ENCODE measurements at regions not wholly inside any gene's neighbourhood (a gene's known extent, or its start where the extent isn't known, plus 50 kb on each side); places are given as distances from the start of the nearest gene placed in this dataset.
"Not testable (repeated sequence)": the region's sequence is repeated elsewhere in the genome, so short reads cannot be mapped to it uniquely, and the experiment has no call there.

DNA sequence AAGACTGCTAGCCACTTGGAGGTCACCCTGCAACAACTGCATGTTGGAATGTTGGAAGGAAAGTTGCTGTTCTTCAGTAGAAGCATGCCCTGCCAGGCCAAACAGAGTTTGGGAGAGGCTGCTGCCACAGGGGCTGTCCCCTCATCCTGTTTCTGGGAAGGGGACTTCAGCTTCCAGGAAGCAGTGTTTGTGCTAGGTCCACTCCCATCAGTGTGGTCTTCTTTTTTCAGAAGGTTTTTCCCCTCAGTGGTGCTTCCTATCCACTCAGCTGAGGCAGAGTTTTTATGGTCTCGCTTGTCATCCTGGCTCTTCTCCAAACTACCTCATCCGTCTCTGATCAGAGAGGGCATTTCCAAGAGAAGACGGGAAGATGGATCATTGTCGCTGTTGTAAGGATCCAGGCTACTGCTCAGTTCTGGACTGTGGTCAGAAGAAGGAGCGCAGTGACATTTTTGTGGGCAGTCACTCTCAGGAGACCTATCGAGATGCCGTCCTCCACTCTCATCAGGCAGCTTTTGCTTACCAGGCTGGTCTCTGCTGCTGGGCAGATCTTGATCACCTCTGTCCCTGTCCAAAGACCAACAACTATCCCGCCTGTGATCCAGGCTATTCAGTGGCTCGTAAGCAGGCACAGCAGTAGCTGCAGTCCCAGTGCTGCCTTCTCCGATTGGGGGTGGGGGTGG, 97.8 kb upstream of the C5orf63 start:
- Histone ChIP-seq H4K20me1 (ENCODE audit: insufficient read depth) (no peaks in the 10 kb centered on the region), H3K4me1 (ENCODE audit: control insufficient read depth in 1 of 2, insufficient read depth in 2 of 2, low read depth in 1 of 2, low read length in 1 of 2) (no peaks in the 10 kb centered on the region), H3K27ac (ENCODE audit: low read depth in 2 of 2, low read length in 1 of 2) (no peak overlapping the region), H3K9me2 (no peaks in the 10 kb centered on the region), H3F3A (replicated peaks; ENCODE audit: insufficient read depth) (no peaks in the 10 kb centered on the region), H3K27me3 (ENCODE audit: insufficient read depth) (no peaks in the 10 kb centered on the region), H3K9ac (no peak overlapping the region), H3K79me2 (ENCODE audit: insufficient read depth) (no peaks in the 10 kb centered on the region), H3K4me3 (ENCODE audit: low read depth in 2 of 2, low read length in 1 of 2) (no peak overlapping the region), H3K4me2 (no peak overlapping the region), H3K9me3 (no peaks in the 10 kb centered on the region), H2AFZ (ENCODE audit: low read depth) (no peak overlapping the region), H3K36me3 (replicated peaks in 1 of 2; ENCODE audit: control insufficient read depth in 1 of 2, insufficient read depth in 2 of 2, low read length in 1 of 2) (no peaks in the 10 kb centered on the region)
- 73% methylated on average over 7 of the region's 10 CpGs for WGBS (ENCODE audit: low lambda C conversion rate)
- no peak for TF ChIP-seq MEF2A (IDR thresholded peaks at IDR 0.05; ENCODE audit: borderline replicate concordance, low read depth)
- POLR2A ChIA-PET, result no interaction called here
- DNase-seq, result no peak
- CTCF ChIA-PET, result no interaction called here

DNA sequence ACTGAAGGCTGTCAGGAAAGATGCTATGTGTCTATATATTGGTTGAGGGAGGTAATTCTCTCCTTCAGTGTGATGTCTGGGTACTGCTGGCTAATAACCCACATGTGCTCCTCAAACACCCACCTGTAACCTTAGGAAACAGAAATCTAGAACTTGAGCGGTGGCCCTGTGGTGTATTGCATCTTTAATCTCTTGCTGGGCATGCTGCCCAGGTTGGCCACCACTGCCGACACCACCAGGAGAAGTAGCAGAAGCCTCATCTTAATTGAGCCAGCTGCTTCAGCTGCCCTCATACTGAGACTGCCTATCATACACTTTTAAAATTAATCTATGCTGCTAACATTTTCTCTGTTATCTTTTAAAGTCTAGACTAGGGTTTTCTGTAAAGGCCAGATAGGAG, 103.5 kb upstream of the C5orf63 start:
- no peak for TF ChIP-seq YY1 (IDR thresholded peaks at IDR 0.05; ENCODE audit: low read depth)
- no peak overlapping the region for H3K27ac ChIP-seq (ENCODE audit: low read depth in 2 of 2, low read length in 1 of 2)
- CTCF ChIA-PET, result no interaction called here

DNA sequence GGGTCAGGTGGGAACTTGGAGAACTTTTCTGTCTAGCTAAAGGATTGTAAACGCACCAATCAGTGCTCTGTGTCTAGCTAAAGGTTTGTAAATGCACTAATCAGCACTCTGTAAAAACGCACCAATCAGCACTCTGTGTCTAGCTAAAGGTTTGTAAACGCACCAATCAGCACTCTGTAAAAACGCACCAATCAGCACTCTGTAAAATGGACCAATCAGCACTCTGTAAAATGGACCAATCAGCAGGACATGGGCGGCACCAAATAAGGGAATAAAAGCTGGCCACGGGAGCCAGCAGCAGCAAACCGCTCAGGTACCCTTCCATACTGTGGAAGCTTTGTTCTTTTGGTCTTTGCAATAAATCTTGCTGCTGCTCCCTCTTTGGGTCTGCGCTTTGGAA, 108.0 kb upstream of the MEGF10 start:
- H2AFZ ChIP-seq (ENCODE audit: low read depth); H3F3A ChIP-seq (replicated peaks; ENCODE audit: insufficient read depth); H3K9ac ChIP-seq; H3K4me1 ChIP-seq (ENCODE audit: control insufficient read depth in 1 of 2, insufficient read depth in 2 of 2, low read depth in 1 of 2, low read length in 1 of 2); CTCF ChIA-PET; H3K27me3 ChIP-seq (ENCODE audit: insufficient read depth); H3K9me3 ChIP-seq; H3K36me3 ChIP-seq (replicated peaks in 1 of 2; ENCODE audit: control insufficient read depth in 1 of 2, insufficient read depth in 2 of 2, low read length in 1 of 2); H3K79me2 ChIP-seq (ENCODE audit: insufficient read depth); DNase-seq; POLR2A ChIA-PET; H4K20me1 ChIP-seq (ENCODE audit: insufficient read depth); H3K4me3 ChIP-seq (ENCODE audit: low read depth in 2 of 2, low read length in 1 of 2); H3K27ac ChIP-seq (ENCODE audit: low read depth in 2 of 2, low read length in 1 of 2); H3K4me2 ChIP-seq; H3K9me2 ChIP-seq: not testable (repeated sequence)
- WGBS (ENCODE audit: low lambda C conversion rate), result 62% methylated on average over 8 of the region's 8 CpGs

More for the DNA sequence above, 103.5 kb upstream of the C5orf63 start:
- no peak overlapping the region for H3K9ac ChIP-seq
- no peaks in the 10 kb centered on the region for H3K36me3 ChIP-seq (replicated peaks in 1 of 2; ENCODE audit: control insufficient read depth in 1 of 2, insufficient read depth in 2 of 2, low read length in 1 of 2)
- H2AFZ ChIP-seq (ENCODE audit: low read depth), result no peak overlapping the region
- no peak for DNase-seq
- H3K9me2 ChIP-seq, result no peaks in the 10 kb centered on the region
- H3K4me1 ChIP-seq (ENCODE audit: control insufficient read depth in 1 of 2, insufficient read depth in 2 of 2, low read depth in 1 of 2, low read length in 1 of 2), result no peaks in the 10 kb centered on the region
- H4K20me1 ChIP-seq (ENCODE audit: insufficient read depth), result no peaks in the 10 kb centered on the region
- WGBS (ENCODE audit: low lambda C conversion rate), result 86% methylated on average over 1 of the region's 2 CpGs
- no peaks in the 10 kb centered on the region for H3F3A ChIP-seq (replicated peaks; ENCODE audit: insufficient read depth)
- no peak overlapping the region for H3K4me2 ChIP-seq
- H3K9me3 ChIP-seq, result no peaks in the 10 kb centered on the region
- POLR2A ChIA-PET, result no interaction called here
- no peak overlapping the region for H3K4me3 ChIP-seq (ENCODE audit: low read depth in 2 of 2, low read length in 1 of 2)
- H3K79me2 ChIP-seq (ENCODE audit: insufficient read depth), result no peaks in the 10 kb centered on the region
- H3K27me3 ChIP-seq (ENCODE audit: insufficient read depth), result no peaks in the 10 kb centered on the region

DNA sequence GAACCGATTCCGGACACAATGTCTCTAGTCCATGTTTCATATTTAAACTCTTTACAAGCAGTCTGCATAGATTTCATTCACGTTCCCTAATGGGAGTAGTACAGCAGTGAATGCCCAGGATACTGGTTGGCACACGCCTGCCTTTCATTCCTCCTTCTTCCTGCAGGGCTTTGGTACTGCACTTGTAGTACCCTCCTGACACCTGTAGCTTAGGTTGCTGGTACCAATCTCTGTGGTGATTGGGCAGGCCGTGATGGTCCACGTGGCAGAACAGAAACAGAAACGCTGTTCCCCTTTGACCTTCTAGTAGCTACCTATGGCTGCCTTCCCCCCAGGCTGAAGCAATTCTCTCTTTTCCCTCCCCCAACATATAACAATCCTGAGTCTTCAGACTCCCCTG, 107.3 kb upstream of the MEGF10 start:
- Histone ChIP-seq H3K27ac (ENCODE audit: low read depth in 2 of 2, low read length in 1 of 2) (no peak overlapping the region), H2AFZ (ENCODE audit: low read depth) (no peak overlapping the region), H3K9me3 (no peaks in the 10 kb centered on the region), H3K9ac (no peak overlapping the region), H4K20me1 (ENCODE audit: insufficient read depth) (no peaks in the 10 kb centered on the region), H3K79me2 (ENCODE audit: insufficient read depth) (no peaks in the 10 kb centered on the region), H3K4me2 (no peak overlapping the region), H3F3A (replicated peaks; ENCODE audit: insufficient read depth) (no peaks in the 10 kb centered on the region), H3K4me1 (ENCODE audit: control insufficient read depth in 1 of 2, insufficient read depth in 2 of 2, low read depth in 1 of 2, low read length in 1 of 2) (peaks cover 0 to 4% of the 10 kb centered on the region in 2 experiments; a peak in 1 of 4 replicates), H3K9me2 (no peaks in the 10 kb centered on the region), H3K27me3 (ENCODE audit: insufficient read depth) (no peaks in the 10 kb centered on the region), H3K36me3 (replicated peaks in 1 of 2; ENCODE audit: control insufficient read depth in 1 of 2, insufficient read depth in 2 of 2, low read length in 1 of 2) (no peaks in the 10 kb centered on the region), H3K4me3 (ENCODE audit: low read depth in 2 of 2, low read length in 1 of 2) (no peak overlapping the region)
- TF ChIP-seq FOSL2 (IDR thresholded peaks at IDR 0.05; ENCODE audit: borderline replicate concordance, low read depth), result no peak
- TF ChIP-seq, protein P1, sequence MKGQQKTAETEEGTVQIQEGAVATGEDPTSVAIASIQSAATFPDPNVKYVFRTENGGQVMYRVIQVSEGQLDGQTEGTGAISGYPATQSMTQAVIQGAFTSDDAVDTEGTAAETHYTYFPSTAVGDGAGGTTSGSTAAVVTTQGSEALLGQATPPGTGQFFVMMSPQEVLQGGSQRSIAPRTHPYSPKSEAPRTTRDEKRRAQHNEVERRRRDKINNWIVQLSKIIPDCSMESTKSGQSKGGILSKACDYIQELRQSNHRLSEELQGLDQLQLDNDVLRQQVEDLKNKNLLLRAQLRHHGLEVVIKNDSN (IDR thresholded peaks at IDR 0.05; ENCODE audit: borderline replicate concordance, low read depth), result no peak
- no peak for TF ChIP-seq ELF1 (IDR thresholded peaks at IDR 0.05)
- no peak for TF ChIP-seq TAF1 (IDR thresholded peaks at IDR 0.05; ENCODE audit: borderline replicate concordance, low read depth, low read length)
- TF ChIP-seq RFX5 (IDR thresholded peaks at IDR 0.05; ENCODE audit: low read length), result no peak
- no peak for TF ChIP-seq GATA2 (CRISPR knock-in tag; IDR thresholded peaks at IDR 0.05)
- TF ChIP-seq SMC3 (IDR thresholded peaks at IDR 0.05; ENCODE audit: low read depth, low read length), result no peak
- TF ChIP-seq NRF1 (IDR thresholded peaks at IDR 0.05; ENCODE audit: low read depth, low read length), result no peak
- no peak for TF ChIP-seq TCF12 (IDR thresholded peaks at IDR 0.05)
- DNase-seq, result no peak
- ChIA-PET CTCF (no interaction called here), POLR2A (no interaction called here)
- WGBS (ENCODE audit: low lambda C conversion rate), result 53% methylated on average over 7 of the region's 7 CpGs

All from SK-N-SH (cell line).